NB4 (cell line): ENCODE measurements at regions not wholly inside any gene's neighbourhood (a gene's known extent, or its start where the extent isn't known, plus 50 kb on each side); places are given as distances from the start of the nearest gene placed in this dataset.

Experiments used
- CTCF ChIP-seq: IDR thresholded peaks from one replicate; pipeline ENCODE4 v1.5.1; 2012; ENCODE audit warnings: low read depth, low read length
- POLR2A ChIP-seq: IDR thresholded peaks from 2 replicates; pipeline ENCODE4 v1.6.1; 2011; ENCODE audit warnings: mild to moderate bottlenecking; ENCODE audit not compliant: insufficient read length; ENCODE audit errors: extremely low read depth

DNA sequence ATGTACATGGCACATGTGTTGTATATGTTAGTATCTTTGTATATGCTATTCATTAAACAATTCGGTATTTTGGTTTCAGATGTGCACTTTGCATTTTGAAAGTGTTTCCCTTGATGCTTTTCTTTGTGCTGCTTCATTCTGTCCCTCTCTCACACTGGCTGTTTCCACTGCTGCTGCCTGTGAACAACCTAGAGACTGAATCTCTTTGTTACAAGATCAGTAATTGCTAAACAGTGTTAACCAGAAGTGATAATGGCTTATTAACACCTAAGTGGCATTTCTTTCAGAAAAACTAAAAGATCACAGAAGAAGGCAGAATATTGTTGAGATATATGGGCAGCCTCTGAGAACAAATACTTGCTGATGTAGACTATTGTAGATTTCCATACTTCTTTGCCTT is 84.7 kb downstream of the KIF2B start:
- TF ChIP-seq CTCF (no peak), POLR2A (no peak)
